ENCODE measurements at regions not wholly inside any gene's neighbourhood (a gene's known extent, or its start where the extent isn't known, plus 50 kb on each side); places are given as distances from the start of the nearest gene placed in this dataset.

DNA sequence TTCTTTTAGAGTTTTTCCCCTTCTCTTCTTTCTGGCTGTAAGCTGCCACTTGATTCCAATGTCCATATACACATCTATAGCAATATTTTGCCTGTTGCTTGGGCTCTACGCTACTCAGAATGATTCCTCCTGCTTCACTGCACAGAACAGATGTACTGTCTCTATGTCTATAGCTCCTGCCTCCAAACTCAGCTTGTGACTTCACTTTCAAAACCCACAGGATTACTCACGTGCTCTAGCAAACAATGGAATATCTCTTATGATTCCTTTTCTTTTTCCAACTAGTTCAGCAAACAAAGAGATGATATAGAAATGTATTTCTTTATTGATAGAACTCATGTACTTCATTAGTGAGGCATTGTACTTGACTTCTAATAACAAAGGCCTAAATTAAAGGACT lies 80.5 kb upstream of the SOX13 start:
- no peak for TF ChIP-seq POLR2A (IDR thresholded peaks at IDR 0.05)
- TF ChIP-seq EP300 (IDR thresholded peaks at IDR 0.05) = no peak
